ENCODE measurements at regions not wholly inside any gene's neighbourhood (a gene's known extent, or its start where the extent isn't known, plus 50 kb on each side); places are given as distances from the start of the nearest gene placed in this dataset.

- no peak overlapping the region for H3K4me3 Mint-ChIP-seq
- no peak overlapping the region for H3K27ac Mint-ChIP-seq
- H3K9me3 Mint-ChIP-seq, result no peaks in the 10 kb centered on the region
- DNase-seq, result no peak
- TF ChIP-seq CTCF (IDR thresholded peaks at IDR 0.05), result no peak
- H3K36me3 Mint-ChIP-seq (ENCODE audit: low read depth), result no peaks in the 10 kb centered on the region
- H3K27me3 Mint-ChIP-seq (ENCODE audit: low read depth, poor library complexity), result peaks cover 21% of the 10 kb centered on the region
- H3K4me1 Mint-ChIP-seq, result peaks cover 39% of the 10 kb centered on the region
These were observed 309.4 kb upstream of the CDH5 start for GRCh38 chr16:66057057-66057456.

- H3K27ac Mint-ChIP-seq, result no peak overlapping the region
- DNase-seq, result no peak
- no peak for TF ChIP-seq CTCF (IDR thresholded peaks at IDR 0.05)
- H3K36me3 Mint-ChIP-seq (ENCODE audit: low read depth), result no peaks in the 10 kb centered on the region
- H3K4me3 Mint-ChIP-seq, result no peak overlapping the region
- peaks cover 8% of the 10 kb centered on the region for H3K27me3 Mint-ChIP-seq (ENCODE audit: low read depth, poor library complexity)
- peaks cover 14% of the 10 kb centered on the region for H3K4me1 Mint-ChIP-seq
- H3K9me3 Mint-ChIP-seq, result no peaks in the 10 kb centered on the region
These were observed 312.4 kb upstream of the CDH5 start for GRCh38 chr16:66054095-66054494.

- no peak for DNase-seq
- H3K4me3 Mint-ChIP-seq, result no peak overlapping the region
- no peaks in the 10 kb centered on the region for H3K9me3 Mint-ChIP-seq
- no peaks in the 10 kb centered on the region for H3K36me3 Mint-ChIP-seq (ENCODE audit: low read depth)
- H3K27ac Mint-ChIP-seq, result no peak overlapping the region
- peaks cover 8% of the 10 kb centered on the region for H3K27me3 Mint-ChIP-seq (ENCODE audit: low read depth, poor library complexity)
- no peak for TF ChIP-seq CTCF (IDR thresholded peaks at IDR 0.05)
- H3K4me1 Mint-ChIP-seq, result peaks cover 12% of the 10 kb centered on the region
These were observed 313.7 kb upstream of the CDH5 start for GRCh38 chr16:66052745-66053144.

GRCh38 chr16:66050991-66051390 lies 315.5 kb upstream of the CDH5 start:
- Mint-ChIP-seq H3K27ac (no peak overlapping the region), H3K36me3 (ENCODE audit: low read depth) (no peaks in the 10 kb centered on the region), H3K4me3 (no peak overlapping the region), H3K27me3 (ENCODE audit: low read depth, poor library complexity) (peaks cover 7% of the 10 kb centered on the region), H3K9me3 (no peaks in the 10 kb centered on the region), H3K4me1 (peaks cover 7% of the 10 kb centered on the region)
- no peak for TF ChIP-seq CTCF (IDR thresholded peaks at IDR 0.05)
- no peak for DNase-seq

GRCh38 chr16:66049865-66050264 lies 316.6 kb upstream of the CDH5 start:
- Mint-ChIP-seq H3K27ac (no peak overlapping the region), H3K9me3 (no peaks in the 10 kb centered on the region), H3K27me3 (ENCODE audit: low read depth, poor library complexity) (no peaks in the 10 kb centered on the region), H3K36me3 (ENCODE audit: low read depth) (no peaks in the 10 kb centered on the region), H3K4me3 (no peak overlapping the region), H3K4me1 (no peaks in the 10 kb centered on the region)
- DNase-seq, result no peak
- no peak for TF ChIP-seq CTCF (IDR thresholded peaks at IDR 0.05)

GRCh38 chr16:66045626-66046025 lies 320.9 kb upstream of the CDH5 start:
- DNase-seq, result no peak
- H3K9me3 Mint-ChIP-seq, result no peaks in the 10 kb centered on the region
- H3K36me3 Mint-ChIP-seq (ENCODE audit: low read depth), result no peaks in the 10 kb centered on the region
- no peaks in the 10 kb centered on the region for H3K27me3 Mint-ChIP-seq (ENCODE audit: low read depth, poor library complexity)
- no peak overlapping the region for H3K27ac Mint-ChIP-seq
- H3K4me1 Mint-ChIP-seq, result no peaks in the 10 kb centered on the region
- TF ChIP-seq CTCF (IDR thresholded peaks at IDR 0.05), result no peak
- no peak overlapping the region for H3K4me3 Mint-ChIP-seq
